ENCODE measurements at regions not wholly inside any gene's neighbourhood (a gene's known extent, or its start where the extent isn't known, plus 50 kb on each side); places are given as distances from the start of the nearest gene placed in this dataset.

GRCh38 chr3:10665592-10665991 is 150.4 kb upstream of the SLC6A11 start:
- Histone ChIP-seq H3K27me3 (ENCODE audit: control insufficient read depth, insufficient read depth, low read length) (no peaks in the 10 kb centered on the region), H3K4me3 (ENCODE audit: low read length in 3 of 3) (no peak overlapping the region), H3K4me1 (ENCODE audit: control insufficient read depth in 2 of 3, insufficient read depth in 2 of 3, low read depth in 1 of 3, low read length in 3 of 3) (no peaks in the 10 kb centered on the region), H3K27ac (ENCODE audit: low read depth in 2 of 2, low read length in 2 of 2) (no peak overlapping the region), H3K36me3 (ENCODE audit: control insufficient read depth in 2 of 3, insufficient read depth in 3 of 3, low read length in 3 of 3) (no peaks in the 10 kb centered on the region), H3K9ac (ENCODE audit: low read length in 3 of 3) (no peak overlapping the region), H3K9me3 (ENCODE audit: control insufficient read depth in 2 of 3, insufficient read depth in 1 of 3, low read length in 3 of 3) (no peaks in the 10 kb centered on the region)
- DNase-seq (no peak), FAIRE-seq (no peak)
- no peak for TF ChIP-seq CTCF (IDR thresholded peaks at IDR 0.05; ENCODE audit: borderline replicate concordance, extremely low read depth, insufficient read depth)
- intact Hi-C loops (cut with DNase I) = no loop called here

GRCh38 chr3:10666621-10667020 is 149.4 kb upstream of the SLC6A11 start:
- FAIRE-seq = no peak
- peak in 2 of 5 donors; percentile 5 to 8 for DNase-seq
- intact Hi-C loops (cut with DNase I) = no loop called here
- no peak overlapping the region for H3K9ac ChIP-seq (ENCODE audit: low read length in 3 of 3)
- H3K27ac ChIP-seq (ENCODE audit: low read depth in 2 of 2, low read length in 2 of 2) = no peak overlapping the region
- no peak for TF ChIP-seq CTCF (IDR thresholded peaks at IDR 0.05; ENCODE audit: borderline replicate concordance, extremely low read depth, insufficient read depth)
- no peaks in the 10 kb centered on the region for H3K27me3 ChIP-seq (ENCODE audit: control insufficient read depth, insufficient read depth, low read length)
- H3K36me3 ChIP-seq (ENCODE audit: control insufficient read depth in 2 of 3, insufficient read depth in 3 of 3, low read length in 3 of 3) = no peaks in the 10 kb centered on the region
- no peak overlapping the region for H3K4me3 ChIP-seq (ENCODE audit: low read length in 3 of 3)
- H3K4me1 ChIP-seq (ENCODE audit: control insufficient read depth in 2 of 3, insufficient read depth in 2 of 3, low read depth in 1 of 3, low read length in 3 of 3) = no peaks in the 10 kb centered on the region
- no peaks in the 10 kb centered on the region for H3K9me3 ChIP-seq (ENCODE audit: control insufficient read depth in 2 of 3, insufficient read depth in 1 of 3, low read length in 3 of 3)

GRCh38 chr3:10667269-10667668 is 148.8 kb upstream of the SLC6A11 start:
- H3K9ac ChIP-seq (ENCODE audit: low read length in 3 of 3) = no peak overlapping the region
- no peak for DNase-seq
- no peak overlapping the region for H3K27ac ChIP-seq (ENCODE audit: low read depth in 2 of 2, low read length in 2 of 2)
- no peak overlapping the region for H3K4me3 ChIP-seq (ENCODE audit: low read length in 3 of 3)
- H3K4me1 ChIP-seq (ENCODE audit: control insufficient read depth in 2 of 3, insufficient read depth in 2 of 3, low read depth in 1 of 3, low read length in 3 of 3) = no peaks in the 10 kb centered on the region
- no peaks in the 10 kb centered on the region for H3K27me3 ChIP-seq (ENCODE audit: control insufficient read depth, insufficient read depth, low read length)
- no peaks in the 10 kb centered on the region for H3K9me3 ChIP-seq (ENCODE audit: control insufficient read depth in 2 of 3, insufficient read depth in 1 of 3, low read length in 3 of 3)
- H3K36me3 ChIP-seq (ENCODE audit: control insufficient read depth in 2 of 3, insufficient read depth in 3 of 3, low read length in 3 of 3) = no peaks in the 10 kb centered on the region
- no peak for TF ChIP-seq CTCF (IDR thresholded peaks at IDR 0.05; ENCODE audit: borderline replicate concordance, extremely low read depth, insufficient read depth)
- FAIRE-seq = no peak
- intact Hi-C loops (cut with DNase I) = no loop called here

GRCh38 chr3:10667901-10668476 is 148.0 kb upstream of the SLC6A11 start:
- H3K9me3 ChIP-seq (ENCODE audit: control insufficient read depth in 2 of 3, insufficient read depth in 1 of 3, low read length in 3 of 3) = no peaks in the 10 kb centered on the region
- intact Hi-C loops (cut with DNase I) = no loop called here
- FAIRE-seq = no peak
- no peak for TF ChIP-seq CTCF (IDR thresholded peaks at IDR 0.05; ENCODE audit: borderline replicate concordance, extremely low read depth, insufficient read depth)
- H3K4me3 ChIP-seq (ENCODE audit: low read length in 3 of 3) = no peak overlapping the region
- no peaks in the 10 kb centered on the region for H3K27me3 ChIP-seq (ENCODE audit: control insufficient read depth, insufficient read depth, low read length)
- H3K36me3 ChIP-seq (ENCODE audit: control insufficient read depth in 2 of 3, insufficient read depth in 3 of 3, low read length in 3 of 3) = no peaks in the 10 kb centered on the region
- no peak for DNase-seq
- no peak overlapping the region for H3K9ac ChIP-seq (ENCODE audit: low read length in 3 of 3)
- no peak overlapping the region for H3K27ac ChIP-seq (ENCODE audit: low read depth in 2 of 2, low read length in 2 of 2)
- no peaks in the 10 kb centered on the region for H3K4me1 ChIP-seq (ENCODE audit: control insufficient read depth in 2 of 3, insufficient read depth in 2 of 3, low read depth in 1 of 3, low read length in 3 of 3)

Measured in kidney (tissue), 13 donors.